ENCODE measurements at regions not wholly inside any gene's neighbourhood (a gene's known extent, or its start where the extent isn't known, plus 50 kb on each side); places are given as distances from the start of the nearest gene placed in this dataset.

DNA sequence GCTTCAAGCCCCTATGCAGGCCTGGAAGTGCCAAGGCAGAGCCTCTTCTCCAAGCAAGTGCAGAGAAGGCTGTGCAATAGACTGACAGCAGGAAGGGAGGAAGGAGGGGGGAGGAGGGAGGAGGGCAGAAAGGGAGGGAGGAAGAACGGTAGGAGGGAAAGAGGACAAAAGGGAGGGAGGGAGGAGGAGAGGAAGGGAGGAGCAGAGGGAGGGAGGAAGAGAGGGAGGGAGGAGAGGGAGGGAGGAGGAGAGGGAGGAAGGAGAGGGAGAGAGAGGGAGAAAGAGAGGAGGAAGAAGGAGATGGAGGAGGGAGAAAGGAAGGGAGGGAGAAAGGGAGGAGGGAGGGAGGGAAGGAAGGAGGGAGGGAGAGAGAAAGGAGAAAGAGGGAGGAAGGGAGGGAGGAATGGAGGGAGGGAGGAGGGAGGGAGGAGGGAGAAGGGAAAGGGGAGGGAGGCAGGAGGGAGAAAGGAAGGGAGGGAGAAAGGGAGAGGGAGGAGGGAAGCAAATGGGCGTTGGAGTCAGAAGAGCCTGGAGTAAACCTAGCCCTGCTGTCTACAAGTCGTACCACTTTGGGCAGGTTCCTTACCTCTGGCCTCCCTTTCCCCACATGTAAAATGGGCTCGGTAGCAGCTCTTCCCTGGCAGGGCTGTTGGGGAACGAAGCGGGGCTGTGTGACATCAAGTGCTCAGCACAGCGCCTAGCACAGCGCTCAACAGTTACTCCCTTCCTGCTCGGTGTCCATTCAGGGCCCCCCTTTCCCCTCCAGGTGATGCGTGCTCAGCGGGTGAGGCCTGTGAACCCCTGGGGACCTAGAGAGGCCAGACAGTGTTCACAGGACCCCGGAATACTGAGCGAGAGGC lies 244.6 kb downstream of the NPHP4 start:
- Mint-ChIP-seq H3K27me3 (peaks cover 3% of the 10 kb centered on the region), H3K27ac (no peak overlapping the region)

DNA sequence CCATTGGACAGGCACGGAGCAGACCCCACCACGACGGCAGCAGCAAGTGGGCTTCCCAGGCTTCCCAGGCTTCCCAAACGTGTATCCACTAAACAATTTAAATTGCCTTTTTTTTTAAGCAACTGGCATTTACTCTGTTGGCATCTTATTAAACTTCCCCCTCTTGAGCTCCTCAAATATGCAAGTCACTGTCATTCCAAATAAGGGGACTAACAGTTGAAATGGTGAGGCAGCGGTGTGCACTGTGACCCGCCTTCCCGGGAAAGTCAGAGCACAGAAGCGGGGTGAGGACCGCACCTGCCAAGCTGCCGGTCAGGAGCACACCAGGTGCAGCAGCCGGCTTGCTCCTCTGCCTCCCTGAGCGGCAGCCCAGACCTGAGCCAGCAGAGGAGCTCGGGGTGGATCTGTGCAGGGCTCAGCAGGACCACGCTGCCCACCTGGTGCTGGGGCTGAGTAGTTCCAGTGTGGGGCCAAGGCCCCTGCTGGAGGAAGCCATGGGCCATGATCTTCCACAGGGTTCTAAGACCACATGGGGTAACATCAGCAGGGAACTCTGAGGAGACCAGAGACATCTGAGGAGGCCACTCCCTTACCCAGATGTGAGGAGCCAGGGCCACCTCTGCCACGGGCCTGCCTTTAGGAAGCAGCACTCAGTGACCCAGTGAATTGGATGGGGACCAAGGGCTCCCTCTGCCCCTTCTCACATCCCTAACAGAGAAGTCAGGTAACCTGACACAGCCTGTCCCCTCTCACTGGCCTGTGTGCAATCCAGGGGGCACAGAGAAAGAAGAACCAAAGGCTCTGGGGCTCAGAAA lies 245.4 kb downstream of the NPHP4 start:
- H3K27me3 Mint-ChIP-seq = peaks cover 3% of the 10 kb centered on the region
- no peaks in the 10 kb centered on the region for H3K9me3 Mint-ChIP-seq (ENCODE audit: low read depth)
- no peak overlapping the region for H3K27ac Mint-ChIP-seq
- no peaks in the 10 kb centered on the region for H3K36me3 Mint-ChIP-seq
- H3K4me3 Mint-ChIP-seq = no peak overlapping the region
- H3K4me1 Mint-ChIP-seq (ENCODE audit: low read depth) = no peaks in the 10 kb centered on the region

More for the DNA sequence above, 244.6 kb downstream of the NPHP4 start:
- H3K4me3 Mint-ChIP-seq = no peak overlapping the region
- H3K9me3 Mint-ChIP-seq (ENCODE audit: low read depth) = no peaks in the 10 kb centered on the region
- H3K4me1 Mint-ChIP-seq (ENCODE audit: low read depth) = no peaks in the 10 kb centered on the region
- H3K36me3 Mint-ChIP-seq = no peaks in the 10 kb centered on the region

GRCh38 chr1:5745800-5746610 lies 246.2 kb downstream of the NPHP4 start:
- Mint-ChIP-seq H3K27me3 (peaks cover 3% of the 10 kb centered on the region), H3K4me1 (ENCODE audit: low read depth) (no peaks in the 10 kb centered on the region), H3K4me3 (no peak overlapping the region), H3K27ac (no peak overlapping the region), H3K36me3 (no peaks in the 10 kb centered on the region), H3K9me3 (ENCODE audit: low read depth) (no peaks in the 10 kb centered on the region)

DNA sequence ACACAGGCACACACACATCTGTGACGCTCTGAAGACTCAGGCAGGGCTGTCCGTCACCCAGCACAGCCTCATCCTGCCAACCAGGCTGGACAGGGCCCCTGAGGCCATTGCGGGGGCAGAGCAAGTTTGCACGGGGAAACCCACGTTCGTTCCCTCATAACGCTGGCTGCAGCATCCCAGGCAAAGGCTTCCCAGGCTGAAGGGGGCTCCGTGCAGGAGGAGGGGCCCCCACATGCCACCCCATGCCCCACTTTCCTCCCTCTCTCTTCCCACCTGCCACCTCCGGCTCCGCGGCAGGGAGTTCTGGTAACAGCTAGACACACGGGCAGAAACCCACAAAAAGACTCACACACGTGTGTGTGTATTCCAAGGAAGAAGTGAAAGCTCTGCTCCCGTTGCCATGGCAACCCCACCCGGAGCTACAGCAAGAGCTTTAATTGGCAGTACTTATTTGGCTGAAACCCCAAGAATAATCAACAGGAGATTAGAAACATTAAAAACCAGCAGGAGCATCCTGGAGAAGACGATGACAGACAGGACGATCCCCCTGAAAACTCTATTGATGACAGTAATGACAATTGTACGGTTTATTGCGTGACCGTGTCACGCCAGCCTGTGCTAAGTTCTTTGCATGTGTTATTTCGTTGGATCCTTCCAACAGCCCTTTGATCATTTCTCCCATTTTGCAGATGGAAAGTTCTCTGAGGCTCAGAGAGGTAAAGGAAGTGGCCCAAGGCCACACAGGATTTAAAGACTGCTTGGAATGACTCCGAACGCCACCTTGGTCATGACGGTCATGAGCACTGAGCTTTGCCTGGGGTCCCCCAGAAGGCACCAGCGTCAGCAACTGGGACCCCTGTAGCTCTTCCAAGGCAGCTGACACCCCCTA lies 247.1 kb downstream of the NPHP4 start:
- H3K27ac Mint-ChIP-seq = no peak overlapping the region
- peaks cover 5% of the 10 kb centered on the region for H3K4me1 Mint-ChIP-seq (ENCODE audit: low read depth)
- H3K27me3 Mint-ChIP-seq = peaks cover 3% of the 10 kb centered on the region
- H3K4me3 Mint-ChIP-seq = no peak overlapping the region
- no peaks in the 10 kb centered on the region for H3K9me3 Mint-ChIP-seq (ENCODE audit: low read depth)
- no peaks in the 10 kb centered on the region for H3K36me3 Mint-ChIP-seq

DNA sequence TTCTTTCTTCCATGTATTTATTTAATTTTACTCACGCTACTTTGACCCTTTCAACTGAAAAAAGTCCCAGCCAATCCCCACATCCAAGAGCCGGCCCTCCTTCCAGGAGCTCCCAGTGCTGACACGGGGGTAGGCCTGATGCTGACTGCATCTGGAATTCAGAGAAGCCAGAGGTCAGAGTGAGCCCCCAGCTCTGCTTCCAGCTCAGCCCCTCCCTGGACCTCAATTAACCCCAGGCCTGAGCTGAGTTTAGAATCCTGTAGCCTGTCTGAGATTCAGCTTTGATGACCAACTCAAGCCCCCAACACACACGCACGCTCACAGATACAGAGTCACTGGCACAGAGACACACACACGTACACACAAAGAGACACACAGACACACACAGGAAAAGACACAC lies 247.9 kb downstream of the NPHP4 start:
- Mint-ChIP-seq H3K27me3 (peaks cover 3% of the 10 kb centered on the region), H3K9me3 (ENCODE audit: low read depth) (no peaks in the 10 kb centered on the region), H3K4me3 (no peak overlapping the region), H3K4me1 (ENCODE audit: low read depth) (peaks cover 13% of the 10 kb centered on the region), H3K27ac (no peak overlapping the region), H3K36me3 (no peaks in the 10 kb centered on the region)

DNA sequence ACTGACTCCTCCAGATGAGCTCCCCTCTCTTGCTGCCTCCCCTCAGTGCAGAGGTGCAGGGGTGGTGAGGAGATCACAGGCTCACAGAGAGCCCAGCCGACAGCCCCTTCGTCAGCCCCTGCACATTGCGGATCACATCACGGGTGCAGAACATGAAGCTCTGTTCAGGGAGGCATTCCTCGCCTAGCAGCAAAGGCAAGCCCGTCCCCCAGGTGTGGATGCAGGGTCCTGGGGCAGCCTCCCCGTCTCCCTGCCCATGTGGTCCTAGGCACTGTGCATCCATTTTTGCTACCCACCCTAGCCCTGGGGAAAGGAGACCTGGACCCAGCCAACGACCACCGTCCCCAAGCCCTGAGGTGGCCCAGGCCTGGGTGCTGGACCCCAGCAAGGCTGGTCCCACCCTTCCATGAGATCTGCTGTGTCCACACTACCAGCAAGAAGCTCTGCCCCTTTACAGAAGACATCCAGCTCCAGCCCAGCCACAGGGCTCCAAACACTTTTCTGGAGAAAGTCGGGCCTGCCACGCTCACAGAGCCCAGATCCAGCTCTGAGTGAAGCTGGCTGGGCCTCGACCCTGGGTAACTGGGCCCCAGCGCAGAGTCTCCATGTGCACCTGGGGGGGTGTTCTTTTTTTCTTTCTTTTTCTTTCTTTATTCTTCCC lies 248.7 kb downstream of the NPHP4 start:
- no peak overlapping the region for H3K4me3 Mint-ChIP-seq
- peaks cover 3% of the 10 kb centered on the region for H3K27me3 Mint-ChIP-seq
- H3K9me3 Mint-ChIP-seq (ENCODE audit: low read depth) = no peaks in the 10 kb centered on the region
- no peaks in the 10 kb centered on the region for H3K36me3 Mint-ChIP-seq
- H3K4me1 Mint-ChIP-seq (ENCODE audit: low read depth) = peaks cover 14% of the 10 kb centered on the region
- H3K27ac Mint-ChIP-seq = no peak overlapping the region

- H3K9me3 Mint-ChIP-seq (ENCODE audit: low read depth) = no peaks in the 10 kb centered on the region
- no peak overlapping the region for H3K27ac Mint-ChIP-seq
Measured at GRCh38 chr1:5742801-5743200, 249.4 kb downstream of the NPHP4 start.

DNA sequence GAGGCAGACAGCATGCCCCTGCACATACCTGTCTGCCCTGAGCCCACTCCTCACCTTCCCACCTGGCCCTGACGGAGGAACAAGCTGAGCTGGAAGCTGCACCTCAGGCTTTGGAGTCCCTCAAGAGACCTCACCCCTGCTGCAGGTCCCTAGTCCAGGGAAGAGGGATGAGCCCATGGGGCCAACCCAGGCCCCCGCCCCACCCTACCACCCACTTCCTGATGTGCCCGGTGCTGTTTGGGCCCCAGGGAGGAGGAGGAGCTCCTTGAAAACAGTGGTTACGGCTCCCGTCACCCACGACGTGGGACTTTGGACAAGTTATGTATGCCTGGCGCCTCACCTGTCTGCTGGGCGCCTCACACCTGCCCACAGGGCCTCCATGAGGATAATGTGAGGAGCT lies 250.2 kb downstream of the NPHP4 start:
- Mint-ChIP-seq H3K4me3 (no peak overlapping the region), H3K36me3 (no peaks in the 10 kb centered on the region), H3K27me3 (peaks cover 3% of the 10 kb centered on the region), H3K9me3 (ENCODE audit: low read depth) (no peaks in the 10 kb centered on the region), H3K27ac (no peak overlapping the region), H3K4me1 (ENCODE audit: low read depth) (peaks cover 14% of the 10 kb centered on the region)

More at GRCh38 chr1:5742801-5743200, 249.4 kb downstream of the NPHP4 start:
- H3K4me1 Mint-ChIP-seq (ENCODE audit: low read depth) = peaks cover 14% of the 10 kb centered on the region
- H3K27me3 Mint-ChIP-seq = peaks cover 3% of the 10 kb centered on the region
- no peak overlapping the region for H3K4me3 Mint-ChIP-seq
- no peaks in the 10 kb centered on the region for H3K36me3 Mint-ChIP-seq

DNA sequence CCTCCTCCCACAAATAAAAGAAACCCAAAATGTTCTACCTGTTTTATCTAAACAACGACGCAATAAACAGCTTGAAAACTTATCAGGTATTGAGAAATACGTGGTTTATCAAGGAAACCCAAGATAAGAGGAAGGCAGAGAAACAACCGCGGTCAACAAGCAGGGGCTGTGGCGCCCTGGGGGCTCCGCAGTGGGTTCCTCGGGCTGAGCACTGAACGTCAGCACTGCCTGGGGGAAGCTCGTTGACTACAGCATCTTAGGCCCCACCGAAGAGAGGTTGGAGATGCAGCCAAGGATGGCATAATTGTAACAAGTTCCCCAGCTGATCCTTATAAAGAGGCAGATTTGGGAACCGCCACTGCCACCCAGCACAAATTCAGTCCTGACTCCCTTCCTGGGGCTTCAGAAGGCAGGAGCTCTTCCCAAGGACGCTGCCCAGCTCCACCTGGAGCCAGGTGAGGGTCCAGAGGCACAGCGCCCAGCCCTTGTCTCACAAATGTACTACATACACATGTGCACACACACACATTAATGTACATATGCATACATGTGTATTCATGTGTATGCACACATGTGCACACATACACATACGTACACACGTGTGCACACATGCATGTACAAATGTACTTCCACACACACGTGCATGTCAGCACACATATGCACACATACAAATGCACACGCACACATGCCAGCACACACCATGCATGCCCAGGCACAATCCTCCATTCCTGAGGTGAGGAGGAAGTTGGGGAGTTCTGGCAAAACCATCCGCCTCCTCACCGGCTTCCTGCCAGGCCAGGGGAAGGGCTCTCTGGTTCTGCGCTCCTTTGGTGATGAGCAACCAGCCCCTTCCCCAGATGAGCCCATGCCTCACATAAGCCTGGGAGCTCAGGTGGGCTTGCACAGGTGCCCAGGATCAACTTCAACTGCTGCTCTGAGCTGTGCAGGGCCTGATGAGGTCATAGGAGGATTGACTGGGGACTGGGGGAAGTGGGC lies 251.1 kb downstream of the NPHP4 start:
- H3K36me3 Mint-ChIP-seq = peaks cover 2% of the 10 kb centered on the region
- no peak overlapping the region for H3K4me3 Mint-ChIP-seq
- H3K4me1 Mint-ChIP-seq (ENCODE audit: low read depth) = peaks cover 14% of the 10 kb centered on the region
- no peak overlapping the region for H3K27ac Mint-ChIP-seq
- no peaks in the 10 kb centered on the region for H3K9me3 Mint-ChIP-seq (ENCODE audit: low read depth)
- H3K27me3 Mint-ChIP-seq = peaks cover 5% of the 10 kb centered on the region

GRCh38 chr1:5740450-5740849 lies 251.8 kb downstream of the NPHP4 start:
- Mint-ChIP-seq H3K36me3 (peaks cover 2% of the 10 kb centered on the region), H3K27ac (no peak overlapping the region), H3K27me3 (peaks cover 5% of the 10 kb centered on the region), H3K9me3 (ENCODE audit: low read depth) (no peaks in the 10 kb centered on the region), H3K4me1 (ENCODE audit: low read depth) (peaks cover 14% of the 10 kb centered on the region), H3K4me3 (no peak overlapping the region)

- H3K36me3 Mint-ChIP-seq = peaks cover 2% of the 10 kb centered on the region
- H3K4me1 Mint-ChIP-seq (ENCODE audit: low read depth) = peaks cover 14% of the 10 kb centered on the region
- H3K27me3 Mint-ChIP-seq = peaks cover 4% of the 10 kb centered on the region
- no peaks in the 10 kb centered on the region for H3K9me3 Mint-ChIP-seq (ENCODE audit: low read depth)
- no peak overlapping the region for H3K4me3 Mint-ChIP-seq
- no peak overlapping the region for H3K27ac Mint-ChIP-seq
Measured at GRCh38 chr1:5739561-5740078, 252.6 kb downstream of the NPHP4 start.

DNA sequence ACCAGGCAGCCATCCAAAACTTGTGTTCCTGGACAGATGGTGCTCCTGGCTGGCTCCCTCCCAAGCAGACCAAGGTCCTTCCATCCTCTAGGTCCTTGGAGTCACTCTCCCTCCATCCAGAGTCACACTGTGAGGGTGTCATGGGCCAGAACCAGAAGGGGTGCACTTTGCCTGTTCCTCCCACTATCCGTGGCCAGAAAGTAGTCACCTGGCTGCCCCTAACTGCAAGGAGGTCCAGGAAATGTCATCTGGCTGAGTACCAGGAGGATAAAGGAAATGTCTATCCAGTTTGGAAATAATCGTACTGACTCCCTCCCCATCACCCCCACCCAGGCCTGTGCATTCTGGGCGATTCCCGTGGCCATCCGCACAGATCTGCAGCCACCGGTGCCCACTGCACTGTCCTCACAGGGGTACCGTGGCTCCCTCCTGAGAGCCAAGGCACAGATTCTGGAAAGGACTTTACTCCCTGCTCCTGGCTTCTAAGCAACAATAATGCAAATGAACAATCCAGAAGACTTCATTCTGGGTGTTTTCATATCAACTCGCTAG lies 253.2 kb downstream of the NPHP4 start:
- Mint-ChIP-seq H3K9me3 (ENCODE audit: low read depth) (no peaks in the 10 kb centered on the region), H3K27ac (no peak overlapping the region), H3K36me3 (peaks cover 2% of the 10 kb centered on the region), H3K4me1 (ENCODE audit: low read depth) (peaks cover 14% of the 10 kb centered on the region), H3K27me3 (peaks cover 2% of the 10 kb centered on the region), H3K4me3 (no peak overlapping the region)

All from activated naive CD8-positive, alpha-beta T cell (primary cell).